ENCODE measurements at regions not wholly inside any gene's neighbourhood (a gene's known extent, or its start where the extent isn't known, plus 50 kb on each side); places are given as distances from the start of the nearest gene placed in this dataset.

GRCh38 chr4:27407616-27408015, 547.0 kb downstream of the STIM2 start:
- TF ChIP-seq CTCF (IDR thresholded peaks at IDR 0.05): no peak
- no peak for TF ChIP-seq POLR2A (IDR thresholded peaks at IDR 0.05)

Measured in lower leg skin (tissue), 3 donors.